Daoy (cell line): ENCODE measurements at regions not wholly inside any gene's neighbourhood (a gene's known extent, or its start where the extent isn't known, plus 50 kb on each side); places are given as distances from the start of the nearest gene placed in this dataset.
"Not testable (repeated sequence)": the region's sequence is repeated elsewhere in the genome, so short reads cannot be mapped to it uniquely, and the experiment has no call there.

Experiments used
- DNase-seq: peaks from one replicate; pipeline ENCODE4 v3.0.0-alpha.2; 2015; ENCODE audit warnings: low read depth

- no peak for DNase-seq
Measured at GRCh38 chr6:150299873-150300485, 68.8 kb upstream of the IYD start.

GRCh38 chr6:150301846-150302519 lies 66.8 kb upstream of the IYD start:
- peak; percentile 77 for DNase-seq

DNA sequence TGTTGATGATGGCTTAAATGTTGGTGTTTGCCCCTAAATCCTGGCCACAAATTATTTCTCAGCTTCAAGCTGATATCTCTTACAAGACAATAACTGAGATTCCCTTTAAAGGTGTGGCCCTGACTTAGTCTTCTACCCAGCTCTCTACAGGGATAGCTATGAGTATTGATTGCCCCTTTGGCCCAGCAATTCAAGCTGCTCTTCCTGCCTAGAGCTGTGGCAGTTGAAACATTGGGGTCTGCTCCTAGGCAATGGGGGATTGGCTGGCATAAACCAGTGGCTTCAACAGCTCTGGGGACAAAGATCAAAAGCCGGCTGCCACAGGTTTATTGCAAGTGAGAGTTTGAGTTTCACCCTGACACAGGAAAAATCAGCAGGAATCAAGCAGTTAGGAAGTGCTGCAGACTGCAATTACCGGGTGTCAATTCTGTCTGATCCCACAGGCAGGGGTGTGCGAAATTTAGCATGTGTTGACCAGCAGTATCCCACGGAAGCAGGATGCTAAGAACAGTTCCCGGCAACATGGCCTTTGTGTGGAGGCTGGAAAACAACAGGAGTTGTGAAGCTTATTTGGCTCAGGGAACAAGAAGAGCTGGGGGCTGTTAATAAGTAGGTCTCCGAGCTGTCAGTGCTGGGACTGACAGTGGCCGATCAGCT lies 66.2 kb upstream of the IYD start:
- no peak for DNase-seq

- DNase-seq: no peak
Measured at GRCh38 chr6:150303256-150303655, 65.6 kb upstream of the IYD start.

DNA sequence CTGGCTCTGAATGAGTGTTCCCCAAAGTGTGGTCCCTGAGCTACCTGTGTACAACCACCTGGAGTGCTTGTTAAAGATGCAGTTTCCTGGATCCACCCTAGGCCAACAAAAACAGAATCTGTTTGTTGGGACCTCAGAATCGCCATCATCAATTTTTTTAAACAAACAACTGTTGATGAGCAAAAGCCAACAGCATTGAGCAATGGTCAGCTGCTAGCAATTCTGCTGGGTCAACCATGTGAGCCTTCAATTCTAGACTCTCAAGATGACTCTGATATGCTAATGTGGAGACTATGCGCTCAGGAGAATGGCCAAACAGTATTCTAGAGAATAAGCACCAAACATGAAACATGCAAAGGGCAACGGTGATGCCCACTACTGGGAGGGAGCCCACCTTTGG lies 64.4 kb upstream of the IYD start:
- DNase-seq: no peak

GRCh38 chr6:150306290-150306689 lies 62.5 kb upstream of the IYD start:
- no peak for DNase-seq

- DNase-seq: no peak
Measured at GRCh38 chr6:150307520-150307919, 61.3 kb upstream of the IYD start.

GRCh38 chr6:150308812-150309645 lies 59.8 kb upstream of the IYD start:
- no peak for DNase-seq

- no peak for DNase-seq
Measured at GRCh38 chr6:150310539-150310938, 58.3 kb upstream of the IYD start.

DNA sequence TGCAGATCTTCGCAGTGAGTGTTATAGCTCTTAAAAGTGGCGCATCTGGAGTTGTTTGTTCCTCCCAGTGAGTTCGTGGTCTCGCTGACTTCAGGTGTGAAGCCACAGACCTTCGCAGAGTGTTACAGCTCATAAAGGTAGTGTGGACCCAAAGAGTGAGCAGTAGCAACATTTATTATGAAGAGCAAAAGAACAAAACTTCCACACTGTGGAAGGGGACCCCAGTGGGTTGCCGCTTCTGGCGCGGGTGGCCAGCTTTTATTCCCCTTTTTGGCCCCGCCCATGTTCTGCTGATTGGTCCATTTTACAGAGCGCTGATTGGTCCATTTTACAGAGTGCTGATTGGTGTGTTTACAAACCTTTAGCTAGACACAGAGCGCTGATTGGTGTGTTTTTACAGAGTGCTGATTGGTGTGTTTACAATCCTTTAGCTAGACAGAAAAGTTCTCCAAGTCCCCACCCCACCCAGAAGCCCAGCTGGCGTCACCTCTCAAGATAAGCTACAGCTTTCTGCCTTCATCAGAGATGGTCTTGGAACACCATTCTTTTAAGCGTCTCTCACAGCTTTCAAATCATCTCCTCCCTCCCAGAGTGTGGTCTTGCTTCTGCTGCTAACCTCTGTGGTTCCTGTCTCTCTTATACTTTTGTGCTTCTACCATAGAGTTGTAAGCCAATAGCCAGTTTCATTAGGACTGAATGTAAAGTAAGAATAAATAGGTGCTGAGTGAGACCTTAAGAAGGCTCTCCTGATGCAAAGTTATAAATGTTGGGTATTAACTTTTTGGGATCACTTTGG lies 57.5 kb upstream of the IYD start:
- not testable (repeated sequence) for DNase-seq

GRCh38 chr6:150312395-150312794 lies 56.4 kb upstream of the IYD start:
- no peak for DNase-seq

- no peak for DNase-seq
Measured at GRCh38 chr6:150312844-150313584, 55.8 kb upstream of the IYD start.

GRCh38 chr6:150313781-150314180 lies 55.0 kb upstream of the IYD start:
- no peak for DNase-seq

DNA sequence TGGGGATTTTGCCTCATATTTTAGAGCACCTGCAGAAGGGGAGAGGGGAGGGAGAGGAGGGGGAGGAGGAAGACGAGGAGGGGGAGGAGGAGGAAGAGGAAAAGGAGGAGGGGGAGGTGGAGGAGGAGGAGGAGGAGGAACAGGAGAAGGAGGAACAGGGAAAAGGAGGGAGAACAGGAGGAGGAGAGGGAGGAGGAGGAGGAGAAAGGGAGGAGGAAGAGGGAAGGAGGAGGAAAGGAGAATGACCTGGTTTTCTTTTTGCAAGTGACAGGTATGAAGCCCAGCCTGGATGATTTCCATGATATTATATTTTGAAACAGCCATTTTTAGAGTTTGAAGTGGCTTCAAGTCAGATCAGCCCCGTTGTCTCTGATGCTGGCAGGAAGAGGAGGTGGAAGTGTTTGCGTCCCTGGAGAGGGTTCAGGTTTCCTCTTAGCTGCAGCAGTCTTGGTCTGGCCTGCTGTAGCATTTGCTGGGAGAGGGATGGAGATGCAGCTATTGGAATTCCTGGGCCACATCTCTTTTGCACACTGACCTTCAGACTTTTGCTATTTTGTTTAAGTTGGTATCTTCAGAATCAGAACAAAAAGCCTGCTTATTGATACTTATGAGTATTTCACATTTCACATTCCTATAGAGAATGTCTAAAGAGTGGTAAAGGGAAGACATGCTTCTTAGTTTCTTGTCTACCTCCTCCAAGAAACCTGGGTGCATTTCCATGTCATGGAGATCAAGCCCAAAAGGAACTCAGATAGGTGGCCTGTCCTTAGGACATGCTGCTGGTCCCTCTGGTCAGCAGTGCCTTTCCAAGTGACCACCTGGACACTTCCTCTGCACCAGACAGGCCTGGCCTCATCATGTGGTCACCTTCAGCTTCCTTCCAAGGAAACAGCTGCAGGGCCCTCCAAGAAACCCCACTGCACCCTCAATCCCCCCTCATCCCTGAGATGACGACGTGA lies 54.3 kb upstream of the IYD start:
- DNase-seq: no peak

DNA sequence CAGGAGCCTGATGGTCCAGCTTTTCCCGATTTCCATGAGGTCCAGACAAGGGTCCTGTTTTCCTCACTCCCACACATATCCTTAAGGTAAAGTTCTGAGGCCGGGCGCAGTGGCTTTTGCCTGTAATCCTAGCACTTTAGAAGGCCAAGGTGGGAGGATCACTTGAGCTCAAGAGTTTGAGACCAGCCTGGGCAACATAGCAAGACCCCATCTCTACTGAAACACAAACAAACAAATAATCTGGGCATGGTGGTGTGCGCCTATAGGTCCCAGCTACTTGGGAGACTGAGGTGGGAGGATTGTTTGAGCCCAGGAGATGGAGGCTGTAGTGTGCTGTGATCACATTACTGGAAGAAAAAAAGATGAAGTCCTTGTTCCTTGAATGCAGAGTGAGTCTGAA lies 53.2 kb upstream of the IYD start:
- DNase-seq: no peak

DNA sequence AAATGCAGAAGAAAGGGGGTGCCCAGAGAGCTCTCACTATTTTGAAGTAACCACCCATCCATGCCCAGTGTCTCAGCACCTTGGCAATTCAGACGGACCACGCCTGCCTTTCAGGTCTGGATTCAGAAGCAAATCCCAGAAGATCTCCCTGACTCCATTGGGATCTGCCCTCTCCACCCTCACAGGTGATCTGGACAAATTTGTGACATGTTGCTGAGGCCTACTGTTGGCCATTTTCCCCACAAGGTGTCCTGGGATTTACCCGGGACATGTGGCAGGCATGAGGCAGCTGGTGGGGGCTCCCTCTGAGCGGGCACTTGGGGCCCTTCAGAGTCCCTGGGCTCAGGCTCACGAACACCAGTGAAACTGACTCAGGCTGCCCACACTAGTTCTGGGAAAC lies 51.9 kb upstream of the IYD start:
- no peak for DNase-seq
